ENCODE measurements at regions not wholly inside any gene's neighbourhood (a gene's known extent, or its start where the extent isn't known, plus 50 kb on each side); places are given as distances from the start of the nearest gene placed in this dataset.

DNA sequence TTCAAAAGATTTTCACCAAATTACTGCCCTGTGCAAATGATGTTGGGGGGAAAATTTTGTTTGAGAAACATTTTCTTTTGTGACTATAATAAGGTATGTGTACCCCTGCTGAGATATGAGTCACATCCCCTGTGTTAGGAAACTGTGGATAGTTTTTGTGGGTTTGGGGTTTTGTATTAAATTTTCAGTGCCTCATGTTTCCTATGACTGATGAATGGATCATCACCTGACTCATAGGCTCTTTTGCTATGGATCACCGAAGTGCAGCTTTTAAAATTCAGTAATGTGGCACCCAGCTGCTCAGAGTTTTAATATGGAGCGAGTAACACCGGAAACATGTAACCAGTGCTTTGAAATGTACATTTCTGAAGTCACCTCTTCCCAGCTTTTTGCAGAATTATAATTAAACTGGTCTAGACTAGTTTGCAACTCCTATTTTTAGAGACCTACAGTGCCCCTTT lies 167.4 kb upstream of the HMGA2 start:
- TF ChIP-seq, protein P1, sequence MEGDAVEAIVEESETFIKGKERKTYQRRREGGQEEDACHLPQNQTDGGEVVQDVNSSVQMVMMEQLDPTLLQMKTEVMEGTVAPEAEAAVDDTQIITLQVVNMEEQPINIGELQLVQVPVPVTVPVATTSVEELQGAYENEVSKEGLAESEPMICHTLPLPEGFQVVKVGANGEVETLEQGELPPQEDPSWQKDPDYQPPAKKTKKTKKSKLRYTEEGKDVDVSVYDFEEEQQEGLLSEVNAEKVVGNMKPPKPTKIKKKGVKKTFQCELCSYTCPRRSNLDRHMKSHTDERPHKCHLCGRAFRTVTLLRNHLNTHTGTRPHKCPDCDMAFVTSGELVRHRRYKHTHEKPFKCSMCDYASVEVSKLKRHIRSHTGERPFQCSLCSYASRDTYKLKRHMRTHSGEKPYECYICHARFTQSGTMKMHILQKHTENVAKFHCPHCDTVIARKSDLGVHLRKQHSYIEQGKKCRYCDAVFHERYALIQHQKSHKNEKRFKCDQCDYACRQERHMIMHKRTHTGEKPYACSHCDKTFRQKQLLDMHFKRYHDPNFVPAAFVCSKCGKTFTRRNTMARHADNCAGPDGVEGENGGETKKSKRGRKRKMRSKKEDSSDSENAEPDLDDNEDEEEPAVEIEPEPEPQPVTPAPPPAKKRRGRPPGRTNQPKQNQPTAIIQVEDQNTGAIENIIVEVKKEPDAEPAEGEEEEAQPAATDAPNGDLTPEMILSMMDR (conservative IDR thresholded peaks at IDR 0.05; ENCODE audit: low read depth, low read length), result no peak
- TF ChIP-seq EZH2 (IDR thresholded peaks at IDR 0.05; ENCODE audit: low read length, unreplicated experiment), result no peak
